ENCODE measurements at regions not wholly inside any gene's neighbourhood (a gene's known extent, or its start where the extent isn't known, plus 50 kb on each side); places are given as distances from the start of the nearest gene placed in this dataset.

GRCh38 chr13:106028911-106029310, 506.6 kb downstream of the EFNB2 start:
- TF ChIP-seq EZH2 (IDR thresholded peaks at IDR 0.05; ENCODE audit: insufficient read depth, poor library complexity, severe bottlenecking) (no peak), EZH2phosphoT487 (IDR thresholded peaks at IDR 0.05; ENCODE audit: insufficient read depth, low read depth) (no peak)
